HG03378 (cell line): ENCODE measurements at regions not wholly inside any gene's neighbourhood (a gene's known extent, or its start where the extent isn't known, plus 50 kb on each side); places are given as distances from the start of the nearest gene placed in this dataset.

Experiments used
- ATAC-seq: cut with Tn5 transposase; IDR thresholded peaks from one replicate; pipeline ENCODE4 v1.9.1; 2021; ENCODE audit warnings: mild to moderate bottlenecking, moderate library complexity; ENCODE audit not compliant: unreplicated experiment

- no peak for ATAC-seq
Observed at GRCh38 chr14:54306806-54307205, 90.0 kb upstream of the CDKN3 start.

- ATAC-seq, result no peak
Observed at GRCh38 chr14:54309615-54310014, 87.2 kb upstream of the CDKN3 start.

GRCh38 chr14:54310151-54310850, 86.5 kb upstream of the CDKN3 start:
- no peak for ATAC-seq

GRCh38 chr14:54310851-54311228, 86.0 kb upstream of the CDKN3 start:
- ATAC-seq, result no peak

GRCh38 chr14:54312166-54312801, 84.5 kb upstream of the CDKN3 start:
- ATAC-seq, result no peak

GRCh38 chr14:54314365-54315104, 82.3 kb upstream of the CDKN3 start:
- no peak for ATAC-seq

GRCh38 chr14:54316652-54317051, 80.2 kb upstream of the CDKN3 start:
- ATAC-seq, result no peak

GRCh38 chr14:54317391-54317790, 79.4 kb upstream of the CDKN3 start:
- ATAC-seq, result no peak

- ATAC-seq, result no peak
Observed at GRCh38 chr14:54322246-54322645, 74.6 kb upstream of the CDKN3 start.

- no peak for ATAC-seq
Observed at GRCh38 chr14:54322701-54323337, 74.0 kb upstream of the CDKN3 start.

- no peak for ATAC-seq
Observed at GRCh38 chr14:54325766-54326165, 71.0 kb upstream of the CDKN3 start.

GRCh38 chr14:54329082-54329695, 67.6 kb upstream of the CDKN3 start:
- ATAC-seq, result no peak

GRCh38 chr14:54330876-54331275, 65.9 kb upstream of the CDKN3 start:
- no peak for ATAC-seq

- no peak for ATAC-seq
Observed at GRCh38 chr14:54331516-54331915, 65.3 kb upstream of the CDKN3 start.

GRCh38 chr14:54332490-54332889, 64.3 kb upstream of the CDKN3 start:
- no peak for ATAC-seq

GRCh38 chr14:54333511-54333910, 63.3 kb upstream of the CDKN3 start:
- ATAC-seq, result no peak

GRCh38 chr14:54335569-54336155, 61.1 kb upstream of the CDKN3 start:
- no peak for ATAC-seq

- no peak for ATAC-seq
Observed at GRCh38 chr14:54337314-54337713, 59.5 kb upstream of the CDKN3 start.

GRCh38 chr14:54338696-54339317, 58.0 kb upstream of the CDKN3 start:
- ATAC-seq, result no peak

GRCh38 chr14:54339771-54340170, 57.0 kb upstream of the CDKN3 start:
- no peak for ATAC-seq
